Astrocyte of the spinal cord (primary cell): ENCODE measurements at regions not wholly inside any gene's neighbourhood (a gene's known extent, or its start where the extent isn't known, plus 50 kb on each side); places are given as distances from the start of the nearest gene placed in this dataset.
"Not testable (repeated sequence)": the region's sequence is repeated elsewhere in the genome, so short reads cannot be mapped to it uniquely, and the experiment has no call there.

ENCODE experiments used
- DNase-seq: peaks from one replicate; pipeline ENCODE4 v3.0.0; 2011; ENCODE audit warnings: low read depth, low spot score
- H3K4me3 ChIP-seq: 2 replicates; pipeline ENCODE4 v1.5.1; 2011; ENCODE audit warnings: low read depth, mild to moderate bottlenecking, low read length, moderate library complexity
- in situ Hi-C: cut with HindIII; loops from 2 replicates; pipeline ENCODE4 v1.10.0; 2017; ENCODE audit warnings: low sequenced_read_pairs
- TF ChIP-seq, protein P1 (sequence below): IDR thresholded peaks from 2 replicates; pipeline ENCODE4 v1.5.1; 2012; ENCODE audit warnings: low read depth, mild to moderate bottlenecking, low read length, inconsistent platforms

DNA sequence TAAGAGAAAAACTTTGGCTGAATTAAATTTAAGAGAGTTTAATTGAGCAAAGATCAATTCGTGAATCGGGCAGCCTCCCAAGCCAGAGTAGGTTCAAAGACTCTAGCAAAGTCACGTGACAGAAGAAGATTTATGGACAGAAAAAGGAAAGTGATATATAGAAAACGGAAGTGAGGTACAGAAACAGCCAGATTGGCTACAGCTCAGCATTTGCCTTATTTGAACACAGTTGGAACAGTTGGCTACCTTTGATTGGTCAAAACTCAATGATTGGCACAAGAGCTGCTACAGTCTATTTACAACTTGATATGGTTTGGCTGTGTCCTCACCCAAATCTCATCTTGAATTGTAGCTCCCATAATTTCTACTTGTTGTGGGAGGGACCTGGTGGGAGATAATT, 102.6 kb downstream of the PLG start:
- in situ Hi-C loops: no loop called here
- H3K4me3 ChIP-seq: no peak overlapping the region
- TF ChIP-seq, protein P1, sequence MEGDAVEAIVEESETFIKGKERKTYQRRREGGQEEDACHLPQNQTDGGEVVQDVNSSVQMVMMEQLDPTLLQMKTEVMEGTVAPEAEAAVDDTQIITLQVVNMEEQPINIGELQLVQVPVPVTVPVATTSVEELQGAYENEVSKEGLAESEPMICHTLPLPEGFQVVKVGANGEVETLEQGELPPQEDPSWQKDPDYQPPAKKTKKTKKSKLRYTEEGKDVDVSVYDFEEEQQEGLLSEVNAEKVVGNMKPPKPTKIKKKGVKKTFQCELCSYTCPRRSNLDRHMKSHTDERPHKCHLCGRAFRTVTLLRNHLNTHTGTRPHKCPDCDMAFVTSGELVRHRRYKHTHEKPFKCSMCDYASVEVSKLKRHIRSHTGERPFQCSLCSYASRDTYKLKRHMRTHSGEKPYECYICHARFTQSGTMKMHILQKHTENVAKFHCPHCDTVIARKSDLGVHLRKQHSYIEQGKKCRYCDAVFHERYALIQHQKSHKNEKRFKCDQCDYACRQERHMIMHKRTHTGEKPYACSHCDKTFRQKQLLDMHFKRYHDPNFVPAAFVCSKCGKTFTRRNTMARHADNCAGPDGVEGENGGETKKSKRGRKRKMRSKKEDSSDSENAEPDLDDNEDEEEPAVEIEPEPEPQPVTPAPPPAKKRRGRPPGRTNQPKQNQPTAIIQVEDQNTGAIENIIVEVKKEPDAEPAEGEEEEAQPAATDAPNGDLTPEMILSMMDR: no peak
- DNase-seq: no peak

DNA sequence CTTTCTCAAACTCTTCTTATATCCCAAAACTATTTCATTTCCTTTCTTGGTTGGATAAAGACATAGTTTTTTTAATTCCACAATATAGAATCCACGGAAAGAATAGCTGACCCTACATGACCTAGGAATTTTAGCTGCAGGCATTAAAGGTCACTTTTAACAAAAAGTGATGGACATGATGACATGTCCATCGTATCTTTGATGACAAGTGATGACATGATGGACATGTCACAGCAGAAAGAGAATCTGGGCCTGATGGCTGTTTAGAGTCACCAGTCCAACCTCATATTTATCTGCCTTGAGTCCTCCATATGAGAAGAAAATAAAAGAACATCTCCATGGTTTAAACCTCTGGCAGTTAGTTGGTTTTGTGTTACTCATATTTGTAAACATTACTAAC, 106.2 kb downstream of the PLG start:
- in situ Hi-C loops: no loop called here
- no peak overlapping the region for H3K4me3 ChIP-seq
- no peak for DNase-seq
- TF ChIP-seq, protein P1: no peak

DNA sequence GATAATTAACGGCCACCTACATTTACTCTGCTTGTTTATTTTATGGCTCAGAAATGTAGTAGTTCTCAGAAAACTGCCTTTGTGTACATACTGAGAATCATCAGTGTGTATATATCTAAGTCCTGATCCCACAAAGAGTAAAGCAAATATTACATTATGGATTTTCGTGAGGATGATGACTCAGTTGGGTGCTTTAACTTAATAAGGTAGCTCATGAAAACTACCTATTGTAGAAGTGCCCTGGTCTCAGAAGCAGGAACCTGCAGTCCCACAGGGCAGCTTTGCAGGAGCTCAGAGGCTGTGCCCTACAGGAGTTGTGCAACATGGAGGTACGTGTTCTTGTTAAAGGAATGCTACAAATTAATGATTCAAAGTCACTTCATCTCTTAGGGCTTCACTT, 108.2 kb downstream of the PLG start:
- no peak for DNase-seq
- H3K4me3 ChIP-seq: no peak overlapping the region
- in situ Hi-C loops: no loop called here
- TF ChIP-seq, protein P1: no peak

DNA sequence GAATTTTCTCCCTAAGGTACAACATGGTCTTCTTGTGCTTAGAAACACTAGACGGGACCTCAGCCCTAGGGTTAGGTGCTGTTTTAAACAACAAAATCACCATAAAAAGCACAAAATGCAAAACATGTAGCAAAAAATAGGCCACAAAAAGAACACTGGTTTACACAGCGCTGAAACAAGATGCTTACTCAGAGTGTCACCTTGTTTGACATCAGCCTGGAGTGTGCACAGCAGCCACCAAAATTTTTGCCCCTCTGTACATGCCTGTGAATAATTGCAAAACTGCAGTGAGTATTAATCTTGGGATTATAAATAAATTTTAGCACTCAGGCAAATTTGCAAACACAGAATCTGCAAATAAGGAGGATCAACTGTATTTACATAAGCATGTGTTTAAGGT, 110.1 kb downstream of the PLG start:
- no peak overlapping the region for H3K4me3 ChIP-seq
- in situ Hi-C loops: no loop called here
- TF ChIP-seq, protein P1: no peak
- DNase-seq: no peak

DNA sequence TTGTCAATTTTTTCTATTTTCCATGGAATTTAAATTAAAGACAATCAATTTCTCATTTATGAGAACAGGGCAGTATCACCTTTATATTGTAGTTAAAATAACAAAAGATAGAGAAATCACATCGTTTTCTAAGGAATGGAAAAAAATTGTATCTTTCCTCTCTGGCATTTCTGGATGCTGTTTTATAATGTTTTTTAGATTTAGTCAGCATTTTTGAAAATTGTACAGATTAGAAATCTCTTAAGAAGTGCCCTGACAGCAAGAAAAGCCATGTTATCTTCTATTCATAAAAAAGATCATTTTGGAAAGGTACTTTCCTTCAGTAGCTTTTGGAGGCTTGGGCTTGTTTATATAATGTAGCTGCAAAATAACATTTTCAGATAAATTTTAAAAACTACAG, 116.9 kb downstream of the PLG start:
- no peak overlapping the region for H3K4me3 ChIP-seq
- TF ChIP-seq, protein P1: no peak
- no peak for DNase-seq
- in situ Hi-C loops: no loop called here

DNA sequence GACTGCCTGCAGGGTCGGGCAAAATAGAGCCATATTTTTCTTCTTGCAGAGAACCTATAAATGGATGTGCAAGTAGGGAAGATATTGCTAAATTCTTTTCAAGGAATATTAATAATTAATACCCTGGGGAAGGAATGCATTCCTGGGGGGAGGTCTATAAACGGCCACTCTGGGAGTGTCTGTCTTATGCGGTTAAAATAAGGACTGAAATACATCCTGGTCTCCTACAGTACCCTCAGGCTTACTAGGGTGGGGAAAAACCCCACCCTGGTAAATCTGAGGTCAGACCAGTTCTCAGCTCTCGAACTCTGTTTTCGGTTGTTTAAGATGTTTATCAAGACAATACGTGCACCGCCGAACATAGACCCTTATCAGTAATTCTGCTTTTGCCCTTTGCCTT, 118.6 kb downstream of the PLG start:
- in situ Hi-C loops, H3K4me3 ChIP-seq, DNase-seq: not testable (repeated sequence)

DNA sequence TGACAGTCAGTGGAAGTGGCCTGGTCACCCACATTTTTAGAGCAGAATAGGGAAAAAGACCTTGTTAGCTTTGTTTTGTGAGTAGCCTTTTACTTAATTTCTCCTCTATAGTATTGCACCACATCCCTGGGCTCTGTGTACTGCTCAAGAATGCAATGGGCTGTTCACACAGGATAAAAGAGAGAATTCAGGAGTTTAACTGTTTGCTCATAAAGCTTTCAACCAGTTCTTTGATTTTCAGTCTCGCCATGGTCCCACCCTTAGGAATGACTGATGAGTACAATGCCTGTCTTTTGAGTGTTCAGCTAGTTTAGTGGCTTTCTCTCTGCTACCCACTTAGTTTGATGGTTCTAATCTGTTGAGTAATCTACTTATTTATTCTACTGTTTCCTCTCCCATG, 129.7 kb downstream of the PLG start:
- TF ChIP-seq, protein P1: no peak
- DNase-seq: no peak
- in situ Hi-C loops: no loop called here
- H3K4me3 ChIP-seq: no peak overlapping the region
